Activated CD4-positive, alpha-beta T cell treated with anti-CD3 and anti-CD28 coated beads, Interleukin-10, Interleukin-2, amounts not matched to agents 100 ng/mL and 50 ng/mL, durations not matched to agents 16 hours and 8 hours (primary cell): ENCODE measurements at regions not wholly inside any gene's neighbourhood (a gene's known extent, or its start where the extent isn't known, plus 50 kb on each side); places are given as distances from the start of the nearest gene placed in this dataset.

Source experiments
- DNase-seq: peaks from one replicate; pipeline ENCODE4 v3.0.0-alpha.2; 2020

DNA sequence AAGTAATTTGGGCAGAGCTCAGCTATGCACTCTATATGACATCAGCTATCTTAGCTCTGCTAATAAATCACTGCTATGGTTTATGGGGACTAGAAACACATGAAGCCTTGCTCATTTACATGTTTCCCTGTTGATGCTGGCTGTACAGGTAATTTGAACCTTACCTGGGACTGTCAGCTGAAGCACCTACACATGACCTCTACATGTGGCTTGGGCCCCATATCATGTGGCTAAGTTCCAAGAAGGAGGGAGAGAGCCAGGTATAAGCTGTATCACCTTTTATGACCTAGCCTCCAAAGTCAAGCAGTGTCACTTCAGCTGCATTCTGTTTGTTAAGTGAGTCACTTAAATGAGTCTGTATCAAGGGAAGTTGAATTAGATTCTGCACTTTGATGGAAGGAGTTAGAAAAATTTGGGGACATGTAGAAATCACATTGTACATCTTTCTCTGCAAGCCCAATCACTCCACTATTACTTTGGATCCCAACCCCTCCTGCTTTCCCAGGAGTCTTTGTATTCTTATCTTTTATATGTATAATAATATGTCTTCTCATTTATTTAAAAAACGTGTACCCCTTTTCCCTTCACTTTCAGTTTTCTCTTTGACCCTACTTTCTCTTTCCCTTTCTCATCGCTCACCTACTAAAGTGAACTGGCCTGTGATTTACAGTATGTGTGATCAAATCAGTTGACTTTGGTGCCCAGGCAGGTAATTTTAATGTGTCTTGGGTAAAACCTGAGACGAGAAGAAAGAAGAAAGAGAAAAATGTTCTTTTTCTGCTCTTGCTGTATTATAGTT, 53.4 kb upstream of the PRKACB start:
- peak; percentile 29 for DNase-seq

DNA sequence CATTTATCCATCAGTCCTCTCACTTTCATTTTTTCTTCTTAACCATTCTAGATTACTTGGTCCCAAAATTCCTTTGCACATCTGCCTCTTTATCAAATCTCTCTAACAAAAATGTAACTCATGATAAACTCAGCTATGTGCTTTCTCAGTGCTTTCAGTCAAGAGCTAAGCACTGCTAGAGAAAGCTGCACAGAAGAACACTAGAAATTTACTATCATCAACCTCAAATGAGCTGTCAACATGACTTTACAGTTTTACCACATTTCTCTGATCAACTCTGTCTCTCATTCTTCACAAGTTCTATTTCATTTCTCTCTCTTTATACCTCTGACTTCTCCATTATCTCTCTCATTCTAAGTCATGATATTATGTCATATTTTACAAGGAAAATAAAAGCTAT, 54.2 kb upstream of the PRKACB start:
- no peak for DNase-seq

- peak; percentile 13 for DNase-seq
Observed at GRCh38 chr1:84089465-84089864, 54.6 kb upstream of the PRKACB start.

DNA sequence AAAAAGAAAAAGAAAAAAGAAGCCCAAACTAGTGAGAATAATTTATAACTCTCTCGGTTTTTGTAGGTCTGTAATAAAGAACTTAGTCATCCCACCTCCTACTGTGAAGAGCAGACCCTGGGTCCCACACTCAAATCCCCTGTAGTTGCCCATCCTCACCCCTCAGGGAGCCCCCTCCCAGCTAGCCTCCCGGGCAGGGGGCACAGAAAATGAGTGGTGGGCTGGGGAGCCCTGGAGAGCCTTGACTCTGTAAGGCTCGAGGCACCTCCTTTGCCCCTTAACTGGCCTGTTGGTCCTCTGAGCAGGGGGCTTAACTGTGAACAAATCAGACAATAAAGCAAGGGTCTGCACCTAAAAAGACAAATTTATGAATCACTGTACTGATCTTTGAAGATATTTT, 57.5 kb upstream of the PRKACB start:
- no peak for DNase-seq

GRCh38 chr1:84086189-84086588, 57.9 kb upstream of the PRKACB start:
- no peak for DNase-seq

DNA sequence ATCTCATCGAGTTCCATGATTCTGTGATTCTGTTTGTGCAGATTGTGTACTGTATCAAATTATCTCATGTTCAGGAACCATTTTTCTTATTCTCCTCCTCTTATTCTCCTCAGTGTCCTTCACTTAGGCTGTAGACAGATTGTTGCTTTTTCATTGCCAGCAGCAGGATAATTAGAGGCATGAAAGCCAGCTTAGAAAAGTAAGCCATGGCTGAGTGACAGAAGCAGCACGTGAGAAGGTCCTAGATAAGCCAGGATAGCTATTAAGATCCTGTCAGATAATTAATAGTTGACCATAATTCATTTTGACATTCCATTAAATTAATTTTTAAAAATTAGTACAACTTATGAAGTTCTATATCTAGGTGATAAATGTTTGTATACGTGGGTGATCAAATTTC, 60.8 kb upstream of the PRKACB start:
- no peak for DNase-seq

GRCh38 chr1:84078842-84079202, 65.2 kb upstream of the PRKACB start:
- DNase-seq = no peak

GRCh38 chr1:84078108-84078841, 65.8 kb upstream of the PRKACB start:
- DNase-seq = no peak

DNA sequence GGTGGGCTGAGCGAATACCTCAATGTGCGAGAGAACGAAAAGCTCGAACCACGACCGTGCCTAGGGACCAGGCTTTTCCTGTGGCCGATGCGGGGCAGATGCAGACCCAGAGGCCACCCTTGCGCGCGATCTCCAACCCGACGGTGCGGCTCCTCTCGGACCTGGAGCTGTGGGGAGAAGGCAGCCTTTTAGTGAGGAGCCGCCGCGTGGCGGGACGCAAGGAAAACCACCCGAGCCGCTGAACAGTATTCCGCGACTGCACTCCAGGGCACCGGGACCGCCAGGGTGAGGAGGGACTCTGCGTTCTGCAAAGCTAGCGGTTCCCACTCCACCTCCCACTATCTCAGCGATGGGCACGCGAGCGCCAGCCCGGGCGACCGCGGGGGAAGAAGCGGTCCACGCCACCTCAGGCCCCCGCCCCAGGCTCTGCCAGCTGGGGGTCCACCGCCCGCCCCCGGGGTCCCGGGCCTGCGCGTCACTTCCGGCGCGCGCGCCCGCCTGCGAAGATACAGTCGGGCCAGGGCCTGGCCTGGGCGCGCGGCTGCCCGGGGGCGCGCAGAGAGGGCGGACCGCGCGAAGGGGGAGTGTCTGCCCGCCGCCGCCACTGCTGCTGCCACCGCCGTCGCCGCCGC, 66.5 kb upstream of the PRKACB start:
- DNase-seq = peak; percentile 85

DNA sequence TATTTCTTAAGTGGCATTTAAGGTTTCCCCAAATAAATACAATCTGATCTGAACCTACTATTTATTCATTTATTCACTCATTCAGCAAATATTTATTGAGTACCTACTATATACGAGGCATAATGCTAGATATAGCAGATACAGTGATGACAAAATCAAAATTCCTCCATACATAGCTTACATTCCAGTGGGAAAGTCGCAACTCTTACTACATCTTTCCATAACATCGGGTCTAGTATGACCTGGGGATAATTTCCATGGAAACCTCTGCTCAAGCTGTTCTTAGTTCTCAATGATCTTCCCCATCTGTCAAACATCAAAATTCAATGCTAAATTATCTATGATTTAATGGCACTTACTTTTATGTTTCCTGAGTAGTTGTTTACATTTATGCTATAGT, 70.8 kb upstream of the PRKACB start:
- no peak for DNase-seq

DNA sequence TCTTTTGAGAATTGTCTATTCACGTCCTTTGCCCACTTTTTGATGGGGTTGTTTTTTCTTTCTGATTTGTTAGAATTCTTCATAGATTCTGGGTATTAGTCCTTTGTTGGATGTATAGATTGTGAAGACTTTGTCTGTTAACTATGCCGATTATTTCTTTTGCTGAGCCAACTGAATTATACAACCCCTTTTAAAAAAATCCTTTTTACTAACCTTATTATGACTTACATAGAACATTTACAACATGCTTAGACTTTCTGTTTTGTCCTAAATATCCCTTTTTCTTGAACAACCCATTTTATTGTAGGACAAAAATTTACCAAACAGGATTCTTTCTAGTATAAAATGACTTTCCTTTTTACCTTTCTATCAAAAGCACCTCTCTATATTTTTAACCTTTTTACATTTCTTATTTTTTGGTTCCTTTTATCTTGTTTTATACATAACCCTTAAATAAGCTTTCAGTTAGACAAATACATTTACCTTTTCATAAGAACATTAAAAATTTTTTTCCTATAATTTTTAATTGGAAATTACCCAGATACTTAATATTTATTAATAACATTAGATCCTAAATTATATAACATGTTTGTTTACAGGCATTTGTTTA, 70.4 kb upstream of the TTLL7 start:
- DNase-seq = no peak

DNA sequence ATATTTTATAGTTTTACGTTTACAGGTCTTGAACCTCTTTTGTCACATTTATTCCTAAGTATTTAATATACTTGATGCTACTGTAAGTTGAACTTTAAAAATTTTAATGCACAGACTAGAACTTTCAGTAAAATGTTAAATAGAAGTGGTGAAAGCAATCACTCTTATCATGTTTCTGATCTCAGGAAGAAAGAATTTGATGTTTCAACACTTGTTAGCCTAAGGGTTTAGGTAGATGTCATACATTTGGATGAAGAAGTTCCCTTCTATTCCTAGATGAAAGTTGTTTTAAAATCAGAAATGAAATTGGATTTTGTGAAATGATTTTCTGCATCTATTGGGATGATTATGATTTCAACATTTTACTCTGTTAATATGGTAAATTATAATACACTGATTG, 63.6 kb upstream of the TTLL7 start:
- no peak for DNase-seq

DNA sequence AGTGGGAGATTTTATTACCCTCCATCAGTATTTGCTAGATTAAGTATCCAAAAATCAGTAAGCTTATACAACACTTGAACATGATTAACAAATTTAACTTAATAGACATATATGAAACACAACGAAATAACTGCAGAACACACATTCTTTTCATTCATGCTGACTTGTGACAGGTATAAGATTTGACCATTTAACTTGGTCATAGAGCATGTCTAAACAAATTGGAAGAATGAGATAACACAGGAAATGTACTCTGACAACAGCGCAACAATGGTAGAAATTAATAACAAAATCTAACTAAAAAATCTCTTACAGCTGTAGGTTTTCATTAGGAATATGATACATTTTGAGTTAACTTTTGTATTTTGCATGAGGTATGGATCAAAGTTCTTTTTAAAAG, 62.4 kb upstream of the TTLL7 start:
- DNase-seq = no peak

DNA sequence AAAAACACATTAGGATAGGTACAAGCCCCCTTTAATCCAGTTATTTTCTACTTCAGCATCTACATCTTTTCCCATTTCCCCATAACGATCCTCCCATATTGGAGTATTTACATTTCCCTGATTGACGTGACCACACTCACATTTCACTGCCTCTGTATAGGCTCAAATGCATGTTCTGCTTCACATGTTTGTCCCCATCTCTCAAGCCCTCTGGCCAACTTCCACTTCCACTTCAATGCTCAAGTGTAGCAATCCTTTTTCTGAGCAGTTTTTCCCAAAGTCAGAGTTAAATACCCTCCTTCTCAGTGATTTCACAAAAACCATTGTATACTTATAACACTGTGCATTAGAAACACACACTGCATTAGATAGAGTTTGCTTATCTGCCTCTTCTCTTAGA, 61.8 kb upstream of the TTLL7 start:
- no peak for DNase-seq

GRCh38 chr1:84048820-84049219, 49.9 kb upstream of the TTLL7 start:
- DNase-seq = no peak
